SK-N-SH treated with all-trans-retinoic acid at 6 μM for 48 hours (cell line): ENCODE measurements at regions not wholly inside any gene's neighbourhood (a gene's known extent, or its start where the extent isn't known, plus 50 kb on each side); places are given as distances from the start of the nearest gene placed in this dataset.

ENCODE experiments used
- ATAC-seq: fragments of 200-7000 bp; cut with Tn5 transposase; 3 replicates; pipeline ENCODE4 v1.9.1; 2020; ENCODE audit warnings: mild to moderate bottlenecking, moderate library complexity
- ARNTL ChIP-seq: fragments of 450-650 bp; formaldehyde crosslinking; IDR thresholded peaks from 2 replicates; pipeline ENCODE4 v1.5.0; 2020; ENCODE audit warnings: low read depth, mild to moderate bottlenecking, moderate library complexity, borderline replicate concordance
- BACH2 ChIP-seq: fragments of 250-450 bp; sonication (Bioruptor Pico); IDR thresholded peaks from 2 replicates; pipeline ENCODE4 v1.9.0; 2021; ENCODE audit warnings: mild to moderate bottlenecking, borderline replicate concordance
- CSDC2 ChIP-seq: fragments of 250-450 bp; sonication (Bioruptor Pico); IDR thresholded peaks from 2 replicates; pipeline ENCODE4 v1.5.0; 2020; ENCODE audit warnings: mild to moderate bottlenecking, moderate library complexity
- ESRRG ChIP-seq: fragments of 250-450 bp; sonication (Bioruptor Pico); IDR thresholded peaks from 2 replicates; pipeline ENCODE4 v1.6.1; 2021; ENCODE audit warnings: mild to moderate bottlenecking
- OSR1 ChIP-seq: fragments of 250-450 bp; sonication (Bioruptor Pico); IDR thresholded peaks from 2 replicates; pipeline ENCODE4 v1.8.0; 2022; ENCODE audit warnings: moderate library complexity, mild to moderate bottlenecking, inconsistent platforms
- PPARA ChIP-seq: fragments of 250-450 bp; sonication (Bioruptor Pico); IDR thresholded peaks from 2 replicates; pipeline ENCODE4 v1.5.0; 2020; ENCODE audit warnings: mild to moderate bottlenecking, borderline replicate concordance
- SNAI2 ChIP-seq: fragments of 250-450 bp; sonication (Bioruptor Pico); IDR thresholded peaks from 2 replicates; pipeline ENCODE4 v1.5.0; 2020; ENCODE audit warnings: mild to moderate bottlenecking, moderate library complexity
- TCF4 ChIP-seq: fragments of 250-450 bp; sonication (Bioruptor Pico); IDR thresholded peaks from 2 replicates; pipeline ENCODE4 v1.8.0; 2021; ENCODE audit warnings: mild to moderate bottlenecking, moderate library complexity, borderline replicate concordance
- TOX ChIP-seq: fragments of 250-450 bp; sonication (Bioruptor Pico); IDR thresholded peaks from 2 replicates; pipeline ENCODE4 v1.8.0; 2021; ENCODE audit warnings: mild to moderate bottlenecking, moderate library complexity, borderline replicate concordance
- ZC3H10 ChIP-seq: fragments of 250-450 bp; sonication (Bioruptor Pico); IDR thresholded peaks from 2 replicates; pipeline ENCODE4 v1.5.1; 2021; ENCODE audit warnings: mild to moderate bottlenecking, moderate library complexity
- ZFP3 ChIP-seq: fragments of 250-450 bp; sonication (Bioruptor Pico); IDR thresholded peaks from 2 replicates; pipeline ENCODE4 v1.5.0; 2020; ENCODE audit warnings: mild to moderate bottlenecking, moderate library complexity
- ZFP30 ChIP-seq: fragments of 450-650 bp; formaldehyde crosslinking; IDR thresholded peaks from 2 replicates; pipeline ENCODE4 v1.5.0; 2022; ENCODE audit warnings: mild to moderate bottlenecking, moderate library complexity
- ZNF565 ChIP-seq: fragments of 450-650 bp; formaldehyde crosslinking; conservative IDR thresholded peaks from 2 replicates; pipeline ENCODE4 v1.5.0; 2020; ENCODE audit warnings: low read depth, mild to moderate bottlenecking, moderate library complexity
- ZNF70 ChIP-seq: fragments of 450-650 bp; formaldehyde crosslinking; IDR thresholded peaks from 2 replicates; pipeline ENCODE4 v1.5.0; 2020; ENCODE audit warnings: mild to moderate bottlenecking, moderate library complexity
- ZNF8 ChIP-seq: fragments of 450-650 bp; formaldehyde crosslinking; IDR thresholded peaks from 2 replicates; pipeline ENCODE4 v1.5.0; 2020; ENCODE audit warnings: mild to moderate bottlenecking, moderate library complexity
- TF ChIP-seq, protein P1 (sequence below): fragments of 250-450 bp; sonication (Bioruptor Pico); IDR thresholded peaks from 2 replicates; pipeline ENCODE4 v1.8.0; 2020; ENCODE audit warnings: mild to moderate bottlenecking, moderate library complexity, borderline replicate concordance
- TF ChIP-seq, protein P2 (sequence below): fragments of 250-450 bp; sonication (Bioruptor Pico); IDR thresholded peaks from 2 replicates; pipeline ENCODE4 v1.5.0; 2020; ENCODE audit warnings: mild to moderate bottlenecking, moderate library complexity
- TF ChIP-seq, protein P3 (sequence below): fragments of 250-450 bp; sonication (Bioruptor Pico); IDR thresholded peaks from 2 replicates; pipeline ENCODE4 v1.8.0; 2021; ENCODE audit warnings: low read depth, mild to moderate bottlenecking, moderate library complexity, borderline replicate concordance
- TF ChIP-seq, protein P4 (sequence below): fragments of 250-450 bp; sonication (Bioruptor Pico); IDR thresholded peaks from 2 replicates; pipeline ENCODE4 v1.5.1; 2020; ENCODE audit warnings: low read depth, mild to moderate bottlenecking, moderate library complexity
- TF ChIP-seq, protein P5 (sequence below): fragments of 250-450 bp; sonication (Bioruptor Pico); IDR thresholded peaks from 2 replicates; pipeline ENCODE4 v1.5.1; 2021; ENCODE audit warnings: mild to moderate bottlenecking, moderate library complexity

DNA sequence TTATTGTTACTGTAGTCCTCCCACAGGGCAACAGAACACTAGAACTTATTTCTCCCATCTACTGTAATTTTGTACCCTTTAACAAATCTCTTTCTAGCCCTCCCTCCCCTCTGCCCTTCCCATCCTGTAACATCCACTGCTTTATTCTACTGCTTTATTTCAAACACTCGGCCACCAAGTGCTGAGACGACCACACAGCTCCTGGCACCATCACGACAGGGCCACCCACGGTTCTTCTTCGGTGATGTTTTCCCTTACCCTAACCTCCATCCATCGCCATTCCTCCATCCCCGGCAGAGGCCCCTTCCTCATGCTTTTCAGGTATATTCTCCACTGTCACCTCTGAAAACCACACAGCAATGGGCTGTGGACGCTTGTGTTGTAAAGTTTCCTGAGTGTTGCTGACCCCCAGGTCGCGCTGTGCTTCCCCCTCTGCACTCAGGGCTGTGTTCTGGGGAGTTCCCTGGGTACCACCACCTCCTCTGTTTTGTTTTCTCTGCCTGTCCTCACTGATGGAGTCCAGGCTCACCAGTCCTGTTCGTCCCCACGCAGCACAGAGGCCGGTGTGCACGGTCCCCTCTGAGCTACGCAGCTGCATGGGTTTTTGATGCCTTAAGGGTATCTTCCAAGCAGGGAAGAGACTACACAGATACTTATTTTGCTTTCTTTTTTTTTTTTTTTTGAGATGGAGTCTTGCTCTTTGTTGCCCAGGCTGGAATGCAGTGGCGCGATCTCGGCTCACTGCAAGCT, 207.2 kb upstream of the TMEM132C start:
- ATAC-seq = no peak
- TF ChIP-seq ZNF8 (CRISPR knock-in tag) (no peak), BACH2 (CRISPR knock-in tag) (no peak), ZC3H10 (CRISPR knock-in tag) (no peak), PPARA (CRISPR knock-in tag) (no peak), OSR1 (CRISPR knock-in tag) (no peak), TCF4 (CRISPR knock-in tag) (no peak), ZNF565 (CRISPR knock-in tag) (no peak), SNAI2 (CRISPR knock-in tag) (no peak), TOX (no peak)
- TF ChIP-seq, protein P1, sequence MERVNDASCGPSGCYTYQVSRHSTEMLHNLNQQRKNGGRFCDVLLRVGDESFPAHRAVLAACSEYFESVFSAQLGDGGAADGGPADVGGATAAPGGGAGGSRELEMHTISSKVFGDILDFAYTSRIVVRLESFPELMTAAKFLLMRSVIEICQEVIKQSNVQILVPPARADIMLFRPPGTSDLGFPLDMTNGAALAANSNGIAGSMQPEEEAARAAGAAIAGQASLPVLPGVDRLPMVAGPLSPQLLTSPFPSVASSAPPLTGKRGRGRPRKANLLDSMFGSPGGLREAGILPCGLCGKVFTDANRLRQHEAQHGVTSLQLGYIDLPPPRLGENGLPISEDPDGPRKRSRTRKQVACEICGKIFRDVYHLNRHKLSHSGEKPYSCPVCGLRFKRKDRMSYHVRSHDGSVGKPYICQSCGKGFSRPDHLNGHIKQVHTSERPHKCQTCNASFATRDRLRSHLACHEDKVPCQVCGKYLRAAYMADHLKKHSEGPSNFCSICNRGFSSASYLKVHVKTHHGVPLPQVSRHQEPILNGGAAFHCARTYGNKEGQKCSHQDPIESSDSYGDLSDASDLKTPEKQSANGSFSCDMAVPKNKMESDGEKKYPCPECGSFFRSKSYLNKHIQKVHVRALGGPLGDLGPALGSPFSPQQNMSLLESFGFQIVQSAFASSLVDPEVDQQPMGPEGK = no peak

DNA sequence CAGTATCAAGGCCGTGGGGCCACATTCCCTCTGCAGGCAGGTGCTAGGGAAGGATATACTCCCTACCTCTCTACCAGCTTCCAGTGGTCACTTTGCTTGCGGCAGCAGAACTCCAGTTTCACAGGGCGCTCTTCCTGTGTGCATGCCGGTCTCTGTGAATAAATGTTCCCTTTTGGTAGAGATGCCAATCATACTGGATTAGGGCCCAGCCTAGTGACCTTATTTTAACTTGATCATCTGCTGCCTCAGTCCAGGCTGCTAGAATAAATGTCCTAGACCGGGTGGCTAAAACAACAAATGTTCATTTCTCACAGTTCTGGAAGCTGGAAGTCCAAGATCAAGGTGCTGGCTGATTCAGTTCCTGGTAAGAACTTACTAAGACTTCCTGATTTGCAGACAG, 198.8 kb upstream of the TMEM132C start:
- TF ChIP-seq ZC3H10 (CRISPR knock-in tag) (no peak), TOX (no peak), ZNF70 (no peak), TCF4 (CRISPR knock-in tag) (no peak), ZFP30 (CRISPR knock-in tag) (no peak), ESRRG (no peak), CSDC2 (CRISPR knock-in tag) (no peak), ARNTL (CRISPR knock-in tag) (no peak), BACH2 (CRISPR knock-in tag) (no peak), ZNF8 (CRISPR knock-in tag) (no peak), SNAI2 (CRISPR knock-in tag) (no peak), PPARA (CRISPR knock-in tag) (no peak), ZFP3 (CRISPR knock-in tag) (no peak)
- TF ChIP-seq, protein P2, sequence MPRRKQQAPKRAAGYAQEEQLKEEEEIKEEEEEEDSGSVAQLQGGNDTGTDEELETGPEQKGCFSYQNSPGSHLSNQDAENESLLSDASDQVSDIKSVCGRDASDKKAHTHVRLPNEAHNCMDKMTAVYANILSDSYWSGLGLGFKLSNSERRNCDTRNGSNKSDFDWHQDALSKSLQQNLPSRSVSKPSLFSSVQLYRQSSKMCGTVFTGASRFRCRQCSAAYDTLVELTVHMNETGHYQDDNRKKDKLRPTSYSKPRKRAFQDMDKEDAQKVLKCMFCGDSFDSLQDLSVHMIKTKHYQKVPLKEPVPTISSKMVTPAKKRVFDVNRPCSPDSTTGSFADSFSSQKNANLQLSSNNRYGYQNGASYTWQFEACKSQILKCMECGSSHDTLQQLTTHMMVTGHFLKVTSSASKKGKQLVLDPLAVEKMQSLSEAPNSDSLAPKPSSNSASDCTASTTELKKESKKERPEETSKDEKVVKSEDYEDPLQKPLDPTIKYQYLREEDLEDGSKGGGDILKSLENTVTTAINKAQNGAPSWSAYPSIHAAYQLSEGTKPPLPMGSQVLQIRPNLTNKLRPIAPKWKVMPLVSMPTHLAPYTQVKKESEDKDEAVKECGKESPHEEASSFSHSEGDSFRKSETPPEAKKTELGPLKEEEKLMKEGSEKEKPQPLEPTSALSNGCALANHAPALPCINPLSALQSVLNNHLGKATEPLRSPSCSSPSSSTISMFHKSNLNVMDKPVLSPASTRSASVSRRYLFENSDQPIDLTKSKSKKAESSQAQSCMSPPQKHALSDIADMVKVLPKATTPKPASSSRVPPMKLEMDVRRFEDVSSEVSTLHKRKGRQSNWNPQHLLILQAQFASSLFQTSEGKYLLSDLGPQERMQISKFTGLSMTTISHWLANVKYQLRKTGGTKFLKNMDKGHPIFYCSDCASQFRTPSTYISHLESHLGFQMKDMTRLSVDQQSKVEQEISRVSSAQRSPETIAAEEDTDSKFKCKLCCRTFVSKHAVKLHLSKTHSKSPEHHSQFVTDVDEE = no peak
- TF ChIP-seq, protein P3, sequence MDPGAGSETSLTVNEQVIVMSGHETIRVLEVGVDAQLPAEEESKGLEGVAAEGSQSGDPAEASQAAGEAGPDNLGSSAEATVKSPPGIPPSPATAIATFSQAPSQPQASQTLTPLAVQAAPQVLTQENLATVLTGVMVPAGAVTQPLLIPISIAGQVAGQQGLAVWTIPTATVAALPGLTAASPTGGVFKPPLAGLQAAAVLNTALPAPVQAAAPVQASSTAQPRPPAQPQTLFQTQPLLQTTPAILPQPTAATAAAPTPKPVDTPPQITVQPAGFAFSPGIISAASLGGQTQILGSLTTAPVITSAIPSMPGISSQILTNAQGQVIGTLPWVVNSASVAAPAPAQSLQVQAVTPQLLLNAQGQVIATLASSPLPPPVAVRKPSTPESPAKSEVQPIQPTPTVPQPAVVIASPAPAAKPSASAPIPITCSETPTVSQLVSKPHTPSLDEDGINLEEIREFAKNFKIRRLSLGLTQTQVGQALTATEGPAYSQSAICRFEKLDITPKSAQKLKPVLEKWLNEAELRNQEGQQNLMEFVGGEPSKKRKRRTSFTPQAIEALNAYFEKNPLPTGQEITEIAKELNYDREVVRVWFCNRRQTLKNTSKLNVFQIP (CRISPR knock-in tag) = no peak
- TF ChIP-seq, protein P4, sequence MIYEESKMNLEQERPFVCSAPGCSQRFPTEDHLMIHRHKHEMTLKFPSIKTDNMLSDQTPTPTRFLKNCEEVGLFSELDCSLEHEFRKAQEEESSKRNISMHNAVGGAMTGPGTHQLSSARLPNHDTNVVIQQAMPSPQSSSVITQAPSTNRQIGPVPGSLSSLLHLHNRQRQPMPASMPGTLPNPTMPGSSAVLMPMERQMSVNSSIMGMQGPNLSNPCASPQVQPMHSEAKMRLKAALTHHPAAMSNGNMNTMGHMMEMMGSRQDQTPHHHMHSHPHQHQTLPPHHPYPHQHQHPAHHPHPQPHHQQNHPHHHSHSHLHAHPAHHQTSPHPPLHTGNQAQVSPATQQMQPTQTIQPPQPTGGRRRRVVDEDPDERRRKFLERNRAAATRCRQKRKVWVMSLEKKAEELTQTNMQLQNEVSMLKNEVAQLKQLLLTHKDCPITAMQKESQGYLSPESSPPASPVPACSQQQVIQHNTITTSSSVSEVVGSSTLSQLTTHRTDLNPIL (CRISPR knock-in tag) = no peak
- TF ChIP-seq, protein P5, sequence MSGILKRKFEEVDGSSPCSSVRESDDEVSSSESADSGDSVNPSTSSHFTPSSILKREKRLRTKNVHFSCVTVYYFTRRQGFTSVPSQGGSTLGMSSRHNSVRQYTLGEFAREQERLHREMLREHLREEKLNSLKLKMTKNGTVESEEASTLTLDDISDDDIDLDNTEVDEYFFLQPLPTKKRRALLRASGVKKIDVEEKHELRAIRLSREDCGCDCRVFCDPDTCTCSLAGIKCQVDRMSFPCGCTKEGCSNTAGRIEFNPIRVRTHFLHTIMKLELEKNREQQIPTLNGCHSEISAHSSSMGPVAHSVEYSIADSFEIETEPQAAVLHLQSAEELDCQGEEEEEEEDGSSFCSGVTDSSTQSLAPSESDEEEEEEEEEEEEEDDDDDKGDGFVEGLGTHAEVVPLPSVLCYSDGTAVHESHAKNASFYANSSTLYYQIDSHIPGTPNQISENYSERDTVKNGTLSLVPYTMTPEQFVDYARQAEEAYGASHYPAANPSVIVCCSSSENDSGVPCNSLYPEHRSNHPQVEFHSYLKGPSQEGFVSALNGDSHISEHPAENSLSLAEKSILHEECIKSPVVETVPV (CRISPR knock-in tag) = no peak
- no peak for ATAC-seq

DNA sequence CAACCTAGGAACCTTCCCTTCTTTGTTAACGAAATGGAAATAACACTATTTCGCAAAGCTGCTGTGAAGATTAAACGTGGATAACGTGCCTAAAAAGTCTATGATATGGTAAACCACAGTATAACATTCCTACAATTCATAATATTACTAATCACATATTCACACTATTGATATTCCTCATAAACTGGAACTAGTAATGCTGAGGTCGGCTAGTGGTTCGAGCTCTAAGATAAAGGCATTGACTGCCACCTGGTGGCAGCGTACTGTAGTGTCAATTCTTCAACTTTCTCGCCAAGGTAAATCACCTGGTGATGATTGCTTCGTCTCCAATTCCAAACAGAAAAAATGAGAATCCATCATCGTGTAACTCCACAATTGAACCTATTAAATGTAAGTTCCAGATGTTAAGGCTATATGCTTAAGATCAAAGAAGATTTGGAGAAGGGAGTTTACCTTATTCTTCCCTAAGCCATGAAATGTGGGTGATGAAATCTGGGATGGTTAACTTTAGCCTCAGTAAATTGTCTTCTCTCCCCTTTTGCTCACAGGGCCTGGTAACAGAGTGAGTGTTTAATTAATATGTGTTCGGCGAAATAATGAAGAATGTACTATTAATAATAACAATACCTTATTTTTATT, 197.5 kb upstream of the TMEM132C start:
- ATAC-seq = 0 out of 3 replicates have a peak, but pooled peaks have one; percentile 26
- TF ChIP-seq, protein P5 (CRISPR knock-in tag) = no peak
- TF ChIP-seq, protein P1 = no peak
- TF ChIP-seq ESRRG (no peak), CSDC2 (CRISPR knock-in tag) (no peak)
- TF ChIP-seq, protein P2 = no peak
